Right renal cortex interstitium (tissue), 3 donors: ENCODE measurements at regions not wholly inside any gene's neighbourhood (a gene's known extent, or its start where the extent isn't known, plus 50 kb on each side); places are given as distances from the start of the nearest gene placed in this dataset.

Experiments used
- DNase-seq, 3 donors: peaks; one replicate each; pipeline ENCODE4 v3.0.0-alpha.2; 2013; ENCODE audit warnings: low read depth in 3 of 3, low spot score in 2 of 3

GRCh38 chr12:65620046-65620445 is 204.2 kb upstream of the HMGA2 start:
- no peak for DNase-seq

- no peak for DNase-seq
These were observed 202.2 kb upstream of the HMGA2 start for GRCh38 chr12:65622056-65622455.

- no peak for DNase-seq
These were observed 200.8 kb upstream of the HMGA2 start for GRCh38 chr12:65623507-65623906.

- DNase-seq = no peak
These were observed 199.7 kb upstream of the HMGA2 start for GRCh38 chr12:65624554-65625086.

GRCh38 chr12:65628061-65628460 is 196.2 kb upstream of the HMGA2 start:
- DNase-seq = no peak

- DNase-seq = no peak
These were observed 193.7 kb upstream of the HMGA2 start for GRCh38 chr12:65630555-65630954.

GRCh38 chr12:65631621-65632111 is 192.6 kb upstream of the HMGA2 start:
- no peak for DNase-seq

GRCh38 chr12:65632131-65632855 is 192.0 kb upstream of the HMGA2 start:
- no peak for DNase-seq

- DNase-seq = no peak
These were observed 190.2 kb upstream of the HMGA2 start for GRCh38 chr12:65634061-65634460.

- no peak for DNase-seq
These were observed 189.5 kb upstream of the HMGA2 start for GRCh38 chr12:65634626-65635331.

- no peak for DNase-seq
These were observed 187.8 kb upstream of the HMGA2 start for GRCh38 chr12:65636436-65636835.

GRCh38 chr12:65637150-65637549 is 187.1 kb upstream of the HMGA2 start:
- DNase-seq = no peak

- DNase-seq = no peak
These were observed 186.5 kb upstream of the HMGA2 start for GRCh38 chr12:65637774-65638173.

GRCh38 chr12:65638324-65638723 is 186.0 kb upstream of the HMGA2 start:
- no peak for DNase-seq

GRCh38 chr12:65640489-65640901 is 183.8 kb upstream of the HMGA2 start:
- DNase-seq = no peak

GRCh38 chr12:65642061-65642661 is 182.1 kb upstream of the HMGA2 start:
- no peak for DNase-seq

- DNase-seq = no peak
These were observed 181.1 kb upstream of the HMGA2 start for GRCh38 chr12:65643171-65643570.

- DNase-seq = no peak
These were observed 180.5 kb upstream of the HMGA2 start for GRCh38 chr12:65643595-65644386.

GRCh38 chr12:65646127-65646643 is 178.1 kb upstream of the HMGA2 start:
- no peak for DNase-seq

- DNase-seq = no peak
These were observed 177.2 kb upstream of the HMGA2 start for GRCh38 chr12:65647074-65647473.
